ENCODE measurements at regions not wholly inside any gene's neighbourhood (a gene's known extent, or its start where the extent isn't known, plus 50 kb on each side); places are given as distances from the start of the nearest gene placed in this dataset.

DNA sequence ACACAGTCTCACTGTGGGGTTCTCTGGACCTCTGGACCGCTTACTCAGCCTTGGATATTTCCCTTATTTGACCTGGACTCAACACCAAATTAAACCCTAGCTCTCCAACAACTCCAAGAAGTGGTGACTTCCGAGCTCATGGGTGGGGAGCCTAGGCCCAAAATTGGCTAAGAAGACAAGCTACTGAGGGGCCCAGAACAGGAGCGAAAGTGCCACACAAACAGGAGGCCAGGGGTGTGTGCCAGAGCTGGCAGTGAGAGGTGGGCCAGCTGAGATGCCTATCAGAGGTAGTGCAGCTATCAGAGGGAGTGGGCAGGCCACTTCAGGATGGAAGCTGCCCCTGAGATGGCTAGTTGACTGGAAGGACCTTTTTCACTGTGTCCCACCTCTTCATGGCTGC lies 151.1 kb upstream of the PRR20G start:
- TF ChIP-seq, protein P1, sequence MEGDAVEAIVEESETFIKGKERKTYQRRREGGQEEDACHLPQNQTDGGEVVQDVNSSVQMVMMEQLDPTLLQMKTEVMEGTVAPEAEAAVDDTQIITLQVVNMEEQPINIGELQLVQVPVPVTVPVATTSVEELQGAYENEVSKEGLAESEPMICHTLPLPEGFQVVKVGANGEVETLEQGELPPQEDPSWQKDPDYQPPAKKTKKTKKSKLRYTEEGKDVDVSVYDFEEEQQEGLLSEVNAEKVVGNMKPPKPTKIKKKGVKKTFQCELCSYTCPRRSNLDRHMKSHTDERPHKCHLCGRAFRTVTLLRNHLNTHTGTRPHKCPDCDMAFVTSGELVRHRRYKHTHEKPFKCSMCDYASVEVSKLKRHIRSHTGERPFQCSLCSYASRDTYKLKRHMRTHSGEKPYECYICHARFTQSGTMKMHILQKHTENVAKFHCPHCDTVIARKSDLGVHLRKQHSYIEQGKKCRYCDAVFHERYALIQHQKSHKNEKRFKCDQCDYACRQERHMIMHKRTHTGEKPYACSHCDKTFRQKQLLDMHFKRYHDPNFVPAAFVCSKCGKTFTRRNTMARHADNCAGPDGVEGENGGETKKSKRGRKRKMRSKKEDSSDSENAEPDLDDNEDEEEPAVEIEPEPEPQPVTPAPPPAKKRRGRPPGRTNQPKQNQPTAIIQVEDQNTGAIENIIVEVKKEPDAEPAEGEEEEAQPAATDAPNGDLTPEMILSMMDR (IDR thresholded peaks at IDR 0.05) = no peak
- no peak for TF ChIP-seq POLR2A (IDR thresholded peaks at IDR 0.05)

All from uterus (tissue), 2 donors.